ENCODE measurements at regions not wholly inside any gene's neighbourhood (a gene's known extent, or its start where the extent isn't known, plus 50 kb on each side); places are given as distances from the start of the nearest gene placed in this dataset.

DNA sequence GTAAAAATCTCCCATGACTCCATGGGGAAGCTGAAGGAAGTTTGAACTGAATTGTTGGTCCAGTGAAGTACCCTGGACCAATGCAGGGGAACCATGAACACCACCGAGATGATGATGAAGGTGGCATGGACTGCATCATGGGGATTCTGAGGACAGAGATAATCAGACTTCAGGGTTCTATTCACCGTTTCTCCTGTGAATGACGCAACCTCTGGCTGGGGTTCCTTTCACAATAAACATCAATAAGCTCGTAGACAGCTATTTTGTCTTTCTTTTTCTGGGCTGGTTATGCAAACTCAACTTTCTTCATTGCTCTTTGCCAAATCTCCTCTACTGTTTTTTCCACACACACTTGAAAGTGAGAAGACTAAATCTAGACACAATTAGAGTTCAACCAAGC, 87.9 kb upstream of the NKX2-2 start:
- ChIA-PET CTCF (interaction anchor here (1.1 kb wide), 1 partner anchor 14 kb away, joined by 3 read pairs; no protein-coding TSS in a partner anchor), POLR2A (no interaction called here)
- dilution Hi-C loops (cut with MboI; ENCODE audit: extremely low pct_ligation_motif_present, low sequenced_read_pairs), result no loop called here
- H3K9me1 ChIP-seq (replicated peaks; ENCODE audit: control insufficient read depth, extremely low read depth, insufficient read depth, low read length), result no peaks in the 10 kb centered on the region
- BruUV-seq (replicated peaks), result no TSS peak
- no peaks in the 10 kb centered on the region for H3K27me3 ChIP-seq (ENCODE audit: control insufficient read depth in 2 of 2, insufficient read depth in 2 of 2, low read length in 2 of 2)
- DNase-seq (ENCODE audit: low read depth, low spot score) (no peak), FAIRE-seq (no peak)
- no peaks in the 10 kb centered on the region for H3K9me3 ChIP-seq (replicated peaks; ENCODE audit: control insufficient read depth, insufficient read depth, low read length)
- H2AFZ ChIP-seq (ENCODE audit: low read depth, low read length), result no peak overlapping the region
- H3K4me3 ChIP-seq (replicated peaks in 1 of 3; ENCODE audit: insufficient read depth in 1 of 3, low read depth in 1 of 3, low read length in 3 of 3), result no peak overlapping the region
- H3K79me2 ChIP-seq (ENCODE audit: control insufficient read depth, insufficient read depth, low read length), result no peaks in the 10 kb centered on the region
- H3K36me3 ChIP-seq (ENCODE audit: control insufficient read depth in 2 of 2, extremely low read depth in 1 of 2, insufficient read depth in 2 of 2, low read length in 2 of 2), result no peaks in the 10 kb centered on the region
- H3K27ac ChIP-seq (ENCODE audit: insufficient read depth, low read depth, low read length), result no peak overlapping the region
- no peak overlapping the region for H3K9ac ChIP-seq (replicated peaks; ENCODE audit: extremely low read depth, insufficient read depth, low read length)
- no peaks in the 10 kb centered on the region for H4K20me1 ChIP-seq (replicated peaks; ENCODE audit: control insufficient read depth, extremely low read depth, insufficient read depth, low read length)
- no peak overlapping the region for H3K4me2 ChIP-seq (ENCODE audit: insufficient read depth, low read length)
- H3K4me1 ChIP-seq (ENCODE audit: control insufficient read depth, extremely low read depth, insufficient read depth, low read length), result no peaks in the 10 kb centered on the region
- intact Hi-C loops (cut with micrococcal nuclease), result no loop called here
- TF ChIP-seq, protein P1, sequence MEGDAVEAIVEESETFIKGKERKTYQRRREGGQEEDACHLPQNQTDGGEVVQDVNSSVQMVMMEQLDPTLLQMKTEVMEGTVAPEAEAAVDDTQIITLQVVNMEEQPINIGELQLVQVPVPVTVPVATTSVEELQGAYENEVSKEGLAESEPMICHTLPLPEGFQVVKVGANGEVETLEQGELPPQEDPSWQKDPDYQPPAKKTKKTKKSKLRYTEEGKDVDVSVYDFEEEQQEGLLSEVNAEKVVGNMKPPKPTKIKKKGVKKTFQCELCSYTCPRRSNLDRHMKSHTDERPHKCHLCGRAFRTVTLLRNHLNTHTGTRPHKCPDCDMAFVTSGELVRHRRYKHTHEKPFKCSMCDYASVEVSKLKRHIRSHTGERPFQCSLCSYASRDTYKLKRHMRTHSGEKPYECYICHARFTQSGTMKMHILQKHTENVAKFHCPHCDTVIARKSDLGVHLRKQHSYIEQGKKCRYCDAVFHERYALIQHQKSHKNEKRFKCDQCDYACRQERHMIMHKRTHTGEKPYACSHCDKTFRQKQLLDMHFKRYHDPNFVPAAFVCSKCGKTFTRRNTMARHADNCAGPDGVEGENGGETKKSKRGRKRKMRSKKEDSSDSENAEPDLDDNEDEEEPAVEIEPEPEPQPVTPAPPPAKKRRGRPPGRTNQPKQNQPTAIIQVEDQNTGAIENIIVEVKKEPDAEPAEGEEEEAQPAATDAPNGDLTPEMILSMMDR (IDR thresholded peaks at IDR 0.05; ENCODE audit: extremely low read depth in 1 of 2, insufficient read depth in 1 of 2, low read depth in 1 of 2, low read length in 2 of 2), result no peak
- TF ChIP-seq MYC (IDR thresholded peaks at IDR 0.05; ENCODE audit: low read depth, low read length) (no peak), EZH2 (IDR thresholded peaks at IDR 0.05; ENCODE audit: borderline replicate concordance, low read depth, low read length, severe bottlenecking) (no peak), POLR2A (IDR thresholded peaks at IDR 0.05; ENCODE audit: low read depth, low read length) (no peak), GATA2 (IDR thresholded peaks at IDR 0.05; ENCODE audit: insufficient read depth, insufficient read length, low read depth, low read length) (no peak), FOS (IDR thresholded peaks at IDR 0.05; ENCODE audit: borderline replicate concordance, insufficient read depth, low read length) (no peak)

DNA sequence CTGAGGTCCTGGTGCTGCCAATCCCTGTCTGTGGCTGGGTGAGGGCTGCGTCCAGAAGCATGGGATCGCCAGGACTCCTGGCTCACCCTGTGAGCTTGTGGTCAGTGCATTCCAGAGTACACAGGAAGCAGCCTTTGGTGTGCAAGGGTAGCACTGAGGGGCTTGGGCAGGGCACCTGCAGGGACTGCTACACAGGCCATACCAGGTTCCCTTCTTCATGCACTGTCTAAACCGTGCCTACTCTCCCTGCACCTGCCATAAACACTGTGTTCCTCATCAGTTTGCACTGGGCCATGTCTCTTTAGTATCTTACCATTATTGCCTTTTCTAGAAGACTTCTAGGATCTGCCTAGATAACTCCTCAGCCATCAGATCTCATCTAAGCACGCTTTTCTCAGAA, 72.8 kb upstream of the NKX2-2 start:
- intact Hi-C loops (cut with micrococcal nuclease) (no loop called here), dilution Hi-C loops (cut with MboI; ENCODE audit: extremely low pct_ligation_motif_present, low sequenced_read_pairs) (no loop called here)
- Histone ChIP-seq H3K27ac (ENCODE audit: insufficient read depth, low read depth, low read length) (no peak overlapping the region), H3K4me2 (ENCODE audit: insufficient read depth, low read length) (no peak overlapping the region), H2AFZ (ENCODE audit: low read depth, low read length) (no peak overlapping the region), H3K4me3 (replicated peaks in 1 of 3; ENCODE audit: insufficient read depth in 1 of 3, low read depth in 1 of 3, low read length in 3 of 3) (no peak overlapping the region), H4K20me1 (replicated peaks; ENCODE audit: control insufficient read depth, extremely low read depth, insufficient read depth, low read length) (no peaks in the 10 kb centered on the region), H3K9ac (replicated peaks; ENCODE audit: extremely low read depth, insufficient read depth, low read length) (no peak overlapping the region), H3K9me3 (replicated peaks; ENCODE audit: control insufficient read depth, insufficient read depth, low read length) (no peaks in the 10 kb centered on the region), H3K4me1 (ENCODE audit: control insufficient read depth, extremely low read depth, insufficient read depth, low read length) (no peaks in the 10 kb centered on the region), H3K9me1 (replicated peaks; ENCODE audit: control insufficient read depth, extremely low read depth, insufficient read depth, low read length) (no peaks in the 10 kb centered on the region), H3K79me2 (ENCODE audit: control insufficient read depth, insufficient read depth, low read length) (no peaks in the 10 kb centered on the region), H3K36me3 (ENCODE audit: control insufficient read depth in 2 of 2, extremely low read depth in 1 of 2, insufficient read depth in 2 of 2, low read length in 2 of 2) (no peaks in the 10 kb centered on the region), H3K27me3 (ENCODE audit: control insufficient read depth in 2 of 2, insufficient read depth in 2 of 2, low read length in 2 of 2) (no peaks in the 10 kb centered on the region)
- FAIRE-seq (no peak), DNase-seq (ENCODE audit: low read depth, low spot score) (no peak)
- ChIA-PET POLR2A (no interaction called here), CTCF (no interaction called here)
- no TSS peak for BruUV-seq (replicated peaks)
- TF ChIP-seq POLR2AphosphoS5 (IDR thresholded peaks at IDR 0.05; ENCODE audit: insufficient read depth, low read depth, low read length) (no peak), FOS (IDR thresholded peaks at IDR 0.05; ENCODE audit: borderline replicate concordance, insufficient read depth, low read length) (no peak), JUN (IDR thresholded peaks at IDR 0.05; ENCODE audit: borderline replicate concordance, insufficient read depth, insufficient read length, low read depth) (no peak), GATA2 (IDR thresholded peaks at IDR 0.05; ENCODE audit: insufficient read depth, insufficient read length, low read depth, low read length) (no peak), POLR2A (IDR thresholded peaks at IDR 0.05; ENCODE audit: low read depth, low read length) (no peak)
- TF ChIP-seq, protein P1 (IDR thresholded peaks at IDR 0.05; ENCODE audit: extremely low read depth in 1 of 2, insufficient read depth in 1 of 2, low read depth in 1 of 2, low read length in 2 of 2), result no peak
